ENCODE measurements at regions not wholly inside any gene's neighbourhood (a gene's known extent, or its start where the extent isn't known, plus 50 kb on each side); places are given as distances from the start of the nearest gene placed in this dataset.

GRCh38 chr11:104476898-104477297 is 313.0 kb upstream of the PDGFD start:
- TF ChIP-seq CEBPB (IDR thresholded peaks at IDR 0.05) (no peak), EP300 (IDR thresholded peaks at IDR 0.05; ENCODE audit: borderline replicate concordance) (no peak), CREB1 (IDR thresholded peaks at IDR 0.05; ENCODE audit: low read depth) (no peak), USF1 (IDR thresholded peaks at IDR 0.05) (no peak), EGR1 (IDR thresholded peaks at IDR 0.05) (no peak), REST (IDR thresholded peaks at IDR 0.05; ENCODE audit: low read depth) (no peak)
